Lung (tissue), 11 donors: ENCODE measurements at regions not wholly inside any gene's neighbourhood (a gene's known extent, or its start where the extent isn't known, plus 50 kb on each side); places are given as distances from the start of the nearest gene placed in this dataset.

Source experiments
- ATAC-seq: fragments of 200-7000 bp; cut with Tn5 transposase; one replicate; pipeline ENCODE4 v1.9.1; 2020; ENCODE audit warnings: moderate number of reproducible peaks; ENCODE audit not compliant: insufficient read depth, low FRiP score
- DNase-seq, 3 donors: peaks; one replicate each; pipeline ENCODE4 v3.0.0-alpha.2; 2013 to 2017
- H3K27ac ChIP-seq, 2 donors: one replicate each; pipeline ENCODE4 v1.5.1; 2013; ENCODE audit warnings: mild to moderate bottlenecking in 2 of 2, moderate library complexity in 2 of 2, control low read depth in 1 of 2, inconsistent platforms in 1 of 2, low read depth in 1 of 2, low read length in 1 of 2
- H3K27me3 ChIP-seq, 3 donors: one replicate each; pipeline ENCODE4 v1.5.1; 2013; ENCODE audit warnings: low read length in 2 of 3; ENCODE audit not compliant: control insufficient read depth in 3 of 3, insufficient read depth in 3 of 3
- H3K36me3 ChIP-seq, 4 donors: one replicate each; pipeline ENCODE4 v1.5.1; 2013; ENCODE audit warnings: low read length in 4 of 4, mild to moderate bottlenecking in 1 of 4, moderate library complexity in 1 of 4; ENCODE audit not compliant: control insufficient read depth in 4 of 4, insufficient read depth in 4 of 4
- H3K4me1 ChIP-seq, 5 donors: one replicate each; pipeline ENCODE4 v1.5.1; 2013; ENCODE audit warnings: low read length in 5 of 5, mild to moderate bottlenecking in 2 of 5, moderate library complexity in 1 of 5; ENCODE audit not compliant: control insufficient read depth in 5 of 5, insufficient read depth in 5 of 5
- H3K4me3 ChIP-seq: one replicate; pipeline ENCODE4 v1.5.1; 2013; ENCODE audit warnings: mild to moderate bottlenecking, control low read depth, moderate library complexity
- H3K9ac ChIP-seq, 2 donors: one replicate each; pipeline ENCODE4 v1.5.1; 2013; ENCODE audit warnings: low read length in 2 of 2, control low read depth in 1 of 2; ENCODE audit not compliant: insufficient read depth in 1 of 2
- H3K9me3 ChIP-seq, 4 donors: one replicate each; pipeline ENCODE4 v1.5.1; 2013; ENCODE audit warnings: low read length in 3 of 4, mild to moderate bottlenecking in 1 of 4, moderate library complexity in 1 of 4; ENCODE audit not compliant: control insufficient read depth in 4 of 4, insufficient read depth in 3 of 4
- WGBS, 2 donors: extraction: QIAGEN DNeasy Blood & Tissue Kit; methylation state at CpG; one replicate each; pipeline ENCODE4 v1.1.7; 2013; 5-methylcytosine and 5-hydroxymethylcytosine counted together
- TF ChIP-seq, protein P1 (sequence below): IDR thresholded peaks from 2 replicates; pipeline ENCODE4 v1.5.1; 2012; ENCODE audit warnings: mild to moderate bottlenecking; ENCODE audit errors: control extremely low read depth, extremely low read depth
- donor health status: control.
- donor health status: control.
- donor health status: Bipolar disorder and iron deficiency.
- donor health status: healthy.
- donor health status: DM: yes; HTN: yes; CAD: no.

DNA sequence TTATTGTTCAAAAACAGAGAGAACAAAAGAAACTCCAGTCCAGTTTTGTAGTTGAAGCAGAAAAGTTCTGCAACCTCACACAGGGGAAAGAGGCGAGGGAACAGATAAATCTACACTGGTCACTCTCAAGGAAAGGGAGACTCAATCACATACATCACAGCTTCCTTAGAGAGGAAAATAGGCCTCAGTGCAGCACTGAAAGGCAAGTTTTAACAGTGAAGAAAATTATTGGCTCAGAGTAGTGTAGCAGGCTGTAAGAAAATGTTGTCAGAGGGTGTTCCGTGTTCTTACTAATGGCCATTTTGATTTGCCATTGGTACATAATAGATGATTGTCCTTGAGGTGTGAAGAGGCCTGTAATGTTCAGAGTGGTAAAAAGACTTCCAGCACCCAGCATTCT is 530.0 kb upstream of the CDH6 start:
- Histone ChIP-seq H3K36me3 (no peaks in the 10 kb centered on the region), H3K9ac (no peak overlapping the region), H3K4me1 (no peaks in the 10 kb centered on the region), H3K9me3 (no peaks in the 10 kb centered on the region), H3K27ac (no peak overlapping the region), H3K27me3 (no peaks in the 10 kb centered on the region), H3K4me3 (no peak overlapping the region)
- ATAC-seq (no peak), DNase-seq (no peak)
- 70 to 78% methylated on average over 2 of the region's 2 CpGs for WGBS, 2 donors
- TF ChIP-seq, protein P1, sequence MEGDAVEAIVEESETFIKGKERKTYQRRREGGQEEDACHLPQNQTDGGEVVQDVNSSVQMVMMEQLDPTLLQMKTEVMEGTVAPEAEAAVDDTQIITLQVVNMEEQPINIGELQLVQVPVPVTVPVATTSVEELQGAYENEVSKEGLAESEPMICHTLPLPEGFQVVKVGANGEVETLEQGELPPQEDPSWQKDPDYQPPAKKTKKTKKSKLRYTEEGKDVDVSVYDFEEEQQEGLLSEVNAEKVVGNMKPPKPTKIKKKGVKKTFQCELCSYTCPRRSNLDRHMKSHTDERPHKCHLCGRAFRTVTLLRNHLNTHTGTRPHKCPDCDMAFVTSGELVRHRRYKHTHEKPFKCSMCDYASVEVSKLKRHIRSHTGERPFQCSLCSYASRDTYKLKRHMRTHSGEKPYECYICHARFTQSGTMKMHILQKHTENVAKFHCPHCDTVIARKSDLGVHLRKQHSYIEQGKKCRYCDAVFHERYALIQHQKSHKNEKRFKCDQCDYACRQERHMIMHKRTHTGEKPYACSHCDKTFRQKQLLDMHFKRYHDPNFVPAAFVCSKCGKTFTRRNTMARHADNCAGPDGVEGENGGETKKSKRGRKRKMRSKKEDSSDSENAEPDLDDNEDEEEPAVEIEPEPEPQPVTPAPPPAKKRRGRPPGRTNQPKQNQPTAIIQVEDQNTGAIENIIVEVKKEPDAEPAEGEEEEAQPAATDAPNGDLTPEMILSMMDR: no peak

DNA sequence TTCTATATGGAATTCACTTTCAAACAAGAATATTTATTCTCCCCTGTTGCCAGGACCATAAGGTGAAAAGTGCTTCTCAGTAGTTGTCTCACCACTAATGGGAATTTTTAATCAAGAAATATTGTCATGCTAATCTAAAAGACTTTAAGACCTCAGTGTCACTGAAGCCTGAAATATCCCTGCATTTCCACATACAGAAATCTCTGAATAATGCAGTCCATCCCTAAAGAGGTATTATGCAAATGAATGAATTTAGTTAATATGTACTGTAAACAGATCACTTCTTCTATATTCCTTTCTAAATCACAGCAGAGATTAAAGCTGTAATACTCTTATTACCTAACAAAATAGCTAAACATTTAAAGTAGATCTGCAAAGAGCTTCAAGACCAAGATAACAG is 531.1 kb upstream of the CDH6 start:
- H3K9ac ChIP-seq: no peak overlapping the region
- no peak overlapping the region for H3K27ac ChIP-seq
- no peak for DNase-seq
- no peaks in the 10 kb centered on the region for H3K27me3 ChIP-seq
- H3K36me3 ChIP-seq: no peaks in the 10 kb centered on the region
- TF ChIP-seq, protein P1: no peak
- no peak overlapping the region for H3K4me3 ChIP-seq
- no peaks in the 10 kb centered on the region for H3K4me1 ChIP-seq
- no peak for ATAC-seq
- H3K9me3 ChIP-seq: no peaks in the 10 kb centered on the region

GRCh38 chr5:30661730-30662129 is 531.8 kb upstream of the CDH6 start:
- 62 to 66% methylated on average over 3 of the region's 3 CpGs for WGBS, 2 donors
- no peak overlapping the region for H3K4me3 ChIP-seq

GRCh38 chr5:30659417-30659816 is 534.1 kb upstream of the CDH6 start:
- 87 to 88% methylated on average over 2 of the region's 2 CpGs for WGBS, 2 donors
- Histone ChIP-seq H3K9me3 (no peaks in the 10 kb centered on the region), H3K4me3 (no peak overlapping the region), H3K9ac (no peak overlapping the region), H3K27me3 (no peaks in the 10 kb centered on the region), H3K4me1 (no peaks in the 10 kb centered on the region), H3K27ac (no peak overlapping the region), H3K36me3 (no peaks in the 10 kb centered on the region)
- DNase-seq (no peak), ATAC-seq (no peak)
- TF ChIP-seq, protein P1: no peak

More at GRCh38 chr5:30661730-30662129, 531.8 kb upstream of the CDH6 start:
- Histone ChIP-seq H3K27me3 (no peaks in the 10 kb centered on the region), H3K27ac (no peak overlapping the region), H3K4me1 (no peaks in the 10 kb centered on the region), H3K9me3 (no peaks in the 10 kb centered on the region), H3K36me3 (no peaks in the 10 kb centered on the region), H3K9ac (no peak overlapping the region)
- no peak for DNase-seq
- no peak for ATAC-seq
- TF ChIP-seq, protein P1: no peak
